Osteoblast (primary cell): ENCODE measurements at regions not wholly inside any gene's neighbourhood (a gene's known extent, or its start where the extent isn't known, plus 50 kb on each side); places are given as distances from the start of the nearest gene placed in this dataset.

ENCODE experiments used
- DNase-seq: peaks from one replicate; pipeline ENCODE4 v3.0.0; 2011; ENCODE audit warnings: low spot score, mixed read lengths; ENCODE audit not compliant: insufficient read length; ENCODE audit errors: missing footprints
- H2AFZ ChIP-seq: 2 replicates; pipeline ENCODE4 v1.6.0; 2011; ENCODE audit warnings: mild to moderate bottlenecking, low read length
- H3K27ac ChIP-seq: 2 replicates; pipeline ENCODE4 v1.5.1; 2011; ENCODE audit warnings: mild to moderate bottlenecking, low read depth, low read length, moderate library complexity
- H3K27me3 ChIP-seq: 2 replicates; pipeline ENCODE4 v1.6.0; 2012; ENCODE audit warnings: mild to moderate bottlenecking, control low read depth, inconsistent platforms, low read length, moderate library complexity; ENCODE audit not compliant: insufficient read depth
- H3K36me3 ChIP-seq: 2 replicates; pipeline ENCODE4 v1.5.1; 2011; ENCODE audit warnings: mild to moderate bottlenecking, low read length, control low read depth, moderate library complexity; ENCODE audit not compliant: insufficient read depth
- H3K4me1 ChIP-seq: 2 replicates; pipeline ENCODE4 v1.5.1; 2011; ENCODE audit warnings: mild to moderate bottlenecking, low read length, control low read depth, moderate library complexity; ENCODE audit not compliant: insufficient read depth
- H3K4me2 ChIP-seq: 2 replicates; pipeline ENCODE4 v1.6.0; 2011; ENCODE audit warnings: mild to moderate bottlenecking, low read length; ENCODE audit not compliant: insufficient read depth
- H3K4me3 ChIP-seq: fragments of 200-600 bp; sonication (generic); 3 replicates; pipeline ENCODE4 v1.5.1; 2012; ENCODE audit warnings: mild to moderate bottlenecking, low read length, inconsistent platforms; ENCODE audit not compliant: insufficient read depth
- H3K79me2 ChIP-seq: 2 replicates; pipeline ENCODE4 v1.6.0; 2012; ENCODE audit warnings: mild to moderate bottlenecking, low read length, control low read depth, inconsistent platforms; ENCODE audit not compliant: insufficient read depth
- H3K9me3 ChIP-seq: 2 replicates; pipeline ENCODE4 v1.5.1; 2011; ENCODE audit warnings: low read depth, low read length, control low read depth
- H4K20me1 ChIP-seq: 2 replicates; pipeline ENCODE4 v1.6.0; 2012; ENCODE audit warnings: mild to moderate bottlenecking, low read length, control low read depth; ENCODE audit not compliant: insufficient read depth
- CTCF ChIP-seq: IDR thresholded peaks from 2 replicates; pipeline ENCODE4 v1.5.1; 2011; ENCODE audit warnings: mild to moderate bottlenecking, low read depth, low read length, moderate library complexity; ENCODE audit errors: extremely low read depth

GRCh38 chr11:90330632-90331031 is 107.8 kb upstream of the CHORDC1 start:
- no peaks in the 10 kb centered on the region for H3K9me3 ChIP-seq
- no peak overlapping the region for H3K4me3 ChIP-seq
- H2AFZ ChIP-seq = no peak overlapping the region
- no peaks in the 10 kb centered on the region for H3K27me3 ChIP-seq
- no peaks in the 10 kb centered on the region for H3K36me3 ChIP-seq
- H3K27ac ChIP-seq = no peak overlapping the region
- H4K20me1 ChIP-seq = no peaks in the 10 kb centered on the region
- H3K79me2 ChIP-seq = no peaks in the 10 kb centered on the region
- H3K4me2 ChIP-seq = no peak overlapping the region
- TF ChIP-seq CTCF = no peak
- DNase-seq = no peak
- H3K4me1 ChIP-seq = no peaks in the 10 kb centered on the region

- H3K4me2 ChIP-seq = no peak overlapping the region
- no peaks in the 10 kb centered on the region for H3K27me3 ChIP-seq
- no peak for TF ChIP-seq CTCF
- H3K79me2 ChIP-seq = no peaks in the 10 kb centered on the region
- no peak for DNase-seq
- H3K36me3 ChIP-seq = no peaks in the 10 kb centered on the region
- no peak overlapping the region for H2AFZ ChIP-seq
- no peak overlapping the region for H3K27ac ChIP-seq
- H3K4me1 ChIP-seq = no peaks in the 10 kb centered on the region
- H3K9me3 ChIP-seq = no peaks in the 10 kb centered on the region
- H3K4me3 ChIP-seq = no peak overlapping the region
- H4K20me1 ChIP-seq = no peaks in the 10 kb centered on the region
These were observed 106.2 kb upstream of the CHORDC1 start for GRCh38 chr11:90329043-90329442.

GRCh38 chr11:90326647-90327046 is 103.8 kb upstream of the CHORDC1 start:
- Histone ChIP-seq H3K79me2 (no peaks in the 10 kb centered on the region), H3K9me3 (peaks cover 2% of the 10 kb centered on the region), H3K27ac (no peak overlapping the region), H3K4me3 (no peak overlapping the region), H3K36me3 (no peaks in the 10 kb centered on the region), H3K27me3 (no peaks in the 10 kb centered on the region), H3K4me2 (no peak overlapping the region), H3K4me1 (no peaks in the 10 kb centered on the region), H2AFZ (no peak overlapping the region), H4K20me1 (no peaks in the 10 kb centered on the region)
- no peak for DNase-seq
- no peak for TF ChIP-seq CTCF

GRCh38 chr11:90323289-90323688 is 100.4 kb upstream of the CHORDC1 start:
- DNase-seq = no peak
- Histone ChIP-seq H3K9me3 (peaks cover 7% of the 10 kb centered on the region), H3K4me1 (no peaks in the 10 kb centered on the region), H3K79me2 (no peaks in the 10 kb centered on the region), H2AFZ (no peak overlapping the region), H3K27ac (no peak overlapping the region), H3K4me2 (no peak overlapping the region), H4K20me1 (no peaks in the 10 kb centered on the region), H3K4me3 (no peak overlapping the region), H3K36me3 (no peaks in the 10 kb centered on the region), H3K27me3 (no peaks in the 10 kb centered on the region)
- no peak for TF ChIP-seq CTCF
